ENCODE measurements at regions not wholly inside any gene's neighbourhood (a gene's known extent, or its start where the extent isn't known, plus 50 kb on each side); places are given as distances from the start of the nearest gene placed in this dataset.
A peak's percentile ranks its signal among the peaks of the same experiment; 100 is the strongest.
"Not testable (repeated sequence)": the region's sequence is repeated elsewhere in the genome, so short reads cannot be mapped to it uniquely, and the experiment has no call there.

- DNase-seq (ENCODE audit: low read depth, low spot score) = no peak
Measured at GRCh38 chr4:143819029-143819428, 86.3 kb downstream of the GYPE start.

GRCh38 chr4:143817866-143818265 lies 87.5 kb downstream of the GYPE start:
- not testable (repeated sequence) for DNase-seq (ENCODE audit: low read depth, low spot score)

GRCh38 chr4:143815375-143815774 lies 90.0 kb downstream of the GYPE start:
- not testable (repeated sequence) for DNase-seq (ENCODE audit: low read depth, low spot score)

- DNase-seq (ENCODE audit: low read depth, low spot score) = not testable (repeated sequence)
Measured at GRCh38 chr4:143813431-143814154, 91.8 kb downstream of the GYPE start.

- not testable (repeated sequence) for DNase-seq (ENCODE audit: low read depth, low spot score)
Measured at GRCh38 chr4:143791693-143792092, 91.2 kb upstream of the FREM3 start.

GRCh38 chr4:143790425-143790824 lies 90.0 kb upstream of the FREM3 start:
- DNase-seq (ENCODE audit: low read depth, low spot score) = not testable (repeated sequence)

- not testable (repeated sequence) for DNase-seq (ENCODE audit: low read depth, low spot score)
Measured at GRCh38 chr4:143789618-143790017, 89.1 kb upstream of the FREM3 start.

- no peak for DNase-seq (ENCODE audit: low read depth, low spot score)
Measured at GRCh38 chr4:143784567-143784966, 84.1 kb upstream of the FREM3 start.

- DNase-seq (ENCODE audit: low read depth, low spot score) = no peak
Measured at GRCh38 chr4:143782521-143782920, 82.0 kb upstream of the FREM3 start.

- DNase-seq (ENCODE audit: low read depth, low spot score) = no peak
Measured at GRCh38 chr4:143773998-143774895, 73.8 kb upstream of the FREM3 start.

GRCh38 chr4:143771269-143771668 lies 70.8 kb upstream of the FREM3 start:
- no peak for DNase-seq (ENCODE audit: low read depth, low spot score)

- DNase-seq (ENCODE audit: low read depth, low spot score) = peak; percentile 95
Measured at GRCh38 chr4:143768007-143768591, 67.6 kb upstream of the FREM3 start.

- DNase-seq (ENCODE audit: low read depth, low spot score) = no peak
Measured at GRCh38 chr4:143763587-143763986, 63.1 kb upstream of the FREM3 start.

- DNase-seq (ENCODE audit: low read depth, low spot score) = no peak
Measured at GRCh38 chr4:143762511-143762910, 62.0 kb upstream of the FREM3 start.
